GM20431 (cell line): ENCODE measurements at regions not wholly inside any gene's neighbourhood (a gene's known extent, or its start where the extent isn't known, plus 50 kb on each side); places are given as distances from the start of the nearest gene placed in this dataset.

Experiments used
- in situ Hi-C: fragments of 300-500 bp; cut with MseI, MboI; formaldehyde crosslinking; loops from one replicate; pipeline ENCODE4 v1.15.0; 2020; ENCODE audit warnings: low sequenced_read_pairs; ENCODE audit not compliant: unreplicated experiment

- in situ Hi-C loops, result no loop called here
Observed at GRCh38 chr7:106606120-106606519, 54.8 kb downstream of the CCDC71L start.

- in situ Hi-C loops, result no loop called here
Observed at GRCh38 chr7:106604971-106605370, 56.0 kb downstream of the CCDC71L start.

- in situ Hi-C loops, result no loop called here
Observed at GRCh38 chr7:106604303-106604924, 56.5 kb downstream of the CCDC71L start.

- in situ Hi-C loops, result no loop called here
Observed at GRCh38 chr7:106603346-106603745, 57.6 kb downstream of the CCDC71L start.

- in situ Hi-C loops, result no loop called here
Observed at GRCh38 chr7:106602062-106602461, 58.9 kb downstream of the CCDC71L start.

- in situ Hi-C loops, result no loop called here
Observed at GRCh38 chr7:106600569-106601373, 60.2 kb downstream of the CCDC71L start.

- in situ Hi-C loops, result no loop called here
Observed at GRCh38 chr7:106599343-106599698, 61.6 kb downstream of the CCDC71L start.

GRCh38 chr7:106598663-106599342, 62.2 kb downstream of the CCDC71L start:
- in situ Hi-C loops, result no loop called here

GRCh38 chr7:106597751-106598546, 63.0 kb downstream of the CCDC71L start:
- in situ Hi-C loops, result no loop called here

GRCh38 chr7:106597014-106597413, 63.9 kb downstream of the CCDC71L start:
- in situ Hi-C loops, result no loop called here

- in situ Hi-C loops, result no loop called here
Observed at GRCh38 chr7:106595922-106596321, 65.0 kb downstream of the CCDC71L start.

GRCh38 chr7:106593028-106593417, 67.9 kb downstream of the CCDC71L start:
- in situ Hi-C loops, result no loop called here

GRCh38 chr7:106592282-106593027, 68.5 kb downstream of the CCDC71L start:
- in situ Hi-C loops, result no loop called here

GRCh38 chr7:106591146-106591545, 69.8 kb downstream of the CCDC71L start:
- in situ Hi-C loops, result no loop called here

- in situ Hi-C loops, result no loop called here
Observed at GRCh38 chr7:106590209-106590816, 70.6 kb downstream of the CCDC71L start.

GRCh38 chr7:106589198-106589879, 71.6 kb downstream of the CCDC71L start:
- in situ Hi-C loops, result no loop called here

GRCh38 chr7:106588422-106589197, 72.3 kb downstream of the CCDC71L start:
- in situ Hi-C loops, result no loop called here
